ENCODE measurements at regions not wholly inside any gene's neighbourhood (a gene's known extent, or its start where the extent isn't known, plus 50 kb on each side); places are given as distances from the start of the nearest gene placed in this dataset.

GRCh38 chrX:437661-438390 lies 51.1 kb upstream of the PPP2R3B start:
- TF ChIP-seq POLR2A (IDR thresholded peaks at IDR 0.05; ENCODE audit: low read length): no peak
- TF ChIP-seq GATA1 (IDR thresholded peaks at IDR 0.05; ENCODE audit: low read depth, low read length): no peak

All from erythroblast (primary cell).